ENCODE measurements at regions not wholly inside any gene's neighbourhood (a gene's known extent, or its start where the extent isn't known, plus 50 kb on each side); places are given as distances from the start of the nearest gene placed in this dataset.

- no peak for DNase-seq (ENCODE audit: low read depth)
- no peak for TF ChIP-seq CTCF (conservative IDR thresholded peaks at IDR 0.05; ENCODE audit: low read length)
- H3K4me3 ChIP-seq (ENCODE audit: low read length), result no peak overlapping the region
These were observed 151.5 kb downstream of the WDR11 start for GRCh38 chr10:121002586-121003205.

GRCh38 chr10:121005948-121006587 is 154.9 kb downstream of the WDR11 start:
- TF ChIP-seq CTCF (conservative IDR thresholded peaks at IDR 0.05; ENCODE audit: low read length), result no peak
- no peak for DNase-seq (ENCODE audit: low read depth)
- H3K4me3 ChIP-seq (ENCODE audit: low read length), result no peak overlapping the region

GRCh38 chr10:121007264-121007663 is 156.1 kb downstream of the WDR11 start:
- DNase-seq (ENCODE audit: low read depth), result no peak
- TF ChIP-seq CTCF (conservative IDR thresholded peaks at IDR 0.05; ENCODE audit: low read length), result no peak
- H3K4me3 ChIP-seq (ENCODE audit: low read length), result no peak overlapping the region

GRCh38 chr10:121015916-121016315 is 164.8 kb downstream of the WDR11 start:
- no peak overlapping the region for H3K4me3 ChIP-seq (ENCODE audit: low read length)
- DNase-seq (ENCODE audit: low read depth), result no peak
- no peak for TF ChIP-seq CTCF (conservative IDR thresholded peaks at IDR 0.05; ENCODE audit: low read length)

- TF ChIP-seq CTCF (conservative IDR thresholded peaks at IDR 0.05; ENCODE audit: low read length), result no peak
- H3K4me3 ChIP-seq (ENCODE audit: low read length), result no peak overlapping the region
- no peak for DNase-seq (ENCODE audit: low read depth)
These were observed 173.9 kb downstream of the WDR11 start for GRCh38 chr10:121024905-121025584.

- TF ChIP-seq CTCF (conservative IDR thresholded peaks at IDR 0.05; ENCODE audit: low read length), result no peak
- H3K4me3 ChIP-seq (ENCODE audit: low read length), result no peak overlapping the region
- no peak for DNase-seq (ENCODE audit: low read depth)
These were observed 174.6 kb downstream of the WDR11 start for GRCh38 chr10:121025731-121026130.

GRCh38 chr10:121027371-121027770 is 176.2 kb downstream of the WDR11 start:
- no peak for TF ChIP-seq CTCF (conservative IDR thresholded peaks at IDR 0.05; ENCODE audit: low read length)
- no peak for DNase-seq (ENCODE audit: low read depth)
- no peak overlapping the region for H3K4me3 ChIP-seq (ENCODE audit: low read length)

All from AG10803 (cell line).